ENCODE measurements at regions not wholly inside any gene's neighbourhood (a gene's known extent, or its start where the extent isn't known, plus 50 kb on each side); places are given as distances from the start of the nearest gene placed in this dataset.

DNA sequence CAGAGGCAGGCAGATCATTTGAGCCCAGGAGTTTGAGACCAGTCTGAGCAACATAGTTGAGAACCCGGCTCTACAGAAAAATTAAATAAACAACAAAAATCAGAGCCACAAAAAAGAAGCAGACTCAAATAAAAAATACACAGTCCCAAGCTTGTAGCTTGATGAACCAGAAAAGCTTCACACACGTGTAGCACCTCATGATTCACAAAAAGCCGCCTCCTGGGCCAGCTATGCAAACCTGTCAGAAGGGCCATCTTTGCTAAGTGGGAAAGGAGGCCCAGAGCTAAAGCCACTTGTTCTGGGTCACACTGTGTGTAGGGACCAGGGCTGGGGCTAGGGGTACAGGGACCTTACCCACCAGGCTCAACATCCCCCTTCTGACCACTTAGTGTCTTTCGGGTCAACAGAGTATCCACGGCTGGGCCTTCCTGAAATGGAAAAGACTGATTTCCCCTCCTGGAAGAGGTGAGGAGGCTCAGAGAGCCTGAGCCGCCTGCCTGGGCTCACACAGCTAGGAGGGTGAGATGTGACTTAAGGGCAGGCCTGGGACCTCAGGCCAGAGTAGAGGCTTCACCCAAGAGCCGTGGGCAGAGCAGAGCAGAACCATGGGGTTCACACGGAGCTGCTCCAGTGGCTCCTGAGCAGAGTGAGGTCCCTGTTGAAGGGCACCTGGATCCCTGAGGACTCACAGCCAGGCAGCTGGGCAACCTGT, 269.6 kb downstream of the PARN start:
- TF ChIP-seq, protein P1, sequence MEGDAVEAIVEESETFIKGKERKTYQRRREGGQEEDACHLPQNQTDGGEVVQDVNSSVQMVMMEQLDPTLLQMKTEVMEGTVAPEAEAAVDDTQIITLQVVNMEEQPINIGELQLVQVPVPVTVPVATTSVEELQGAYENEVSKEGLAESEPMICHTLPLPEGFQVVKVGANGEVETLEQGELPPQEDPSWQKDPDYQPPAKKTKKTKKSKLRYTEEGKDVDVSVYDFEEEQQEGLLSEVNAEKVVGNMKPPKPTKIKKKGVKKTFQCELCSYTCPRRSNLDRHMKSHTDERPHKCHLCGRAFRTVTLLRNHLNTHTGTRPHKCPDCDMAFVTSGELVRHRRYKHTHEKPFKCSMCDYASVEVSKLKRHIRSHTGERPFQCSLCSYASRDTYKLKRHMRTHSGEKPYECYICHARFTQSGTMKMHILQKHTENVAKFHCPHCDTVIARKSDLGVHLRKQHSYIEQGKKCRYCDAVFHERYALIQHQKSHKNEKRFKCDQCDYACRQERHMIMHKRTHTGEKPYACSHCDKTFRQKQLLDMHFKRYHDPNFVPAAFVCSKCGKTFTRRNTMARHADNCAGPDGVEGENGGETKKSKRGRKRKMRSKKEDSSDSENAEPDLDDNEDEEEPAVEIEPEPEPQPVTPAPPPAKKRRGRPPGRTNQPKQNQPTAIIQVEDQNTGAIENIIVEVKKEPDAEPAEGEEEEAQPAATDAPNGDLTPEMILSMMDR (IDR thresholded peaks at IDR 0.05 in 2 of 3, conservative IDR thresholded peaks at IDR 0.05 in 1 of 3; ENCODE audit: borderline replicate concordance in 1 of 3, insufficient read depth in 1 of 3, low read depth in 2 of 3, low read length in 2 of 3): no peak
- TF ChIP-seq REST (IDR thresholded peaks at IDR 0.05; ENCODE audit: low read depth) (no peak), POLR2A (IDR thresholded peaks at IDR 0.05; ENCODE audit: borderline replicate concordance, extremely low read depth, insufficient read depth, insufficient read length) (no peak), ELF1 (IDR thresholded peaks at IDR 0.05; ENCODE audit: borderline replicate concordance, low read depth) (no peak), EZH2 (IDR thresholded peaks at IDR 0.05) (no peak)
- TF ChIP-seq, protein P2, sequence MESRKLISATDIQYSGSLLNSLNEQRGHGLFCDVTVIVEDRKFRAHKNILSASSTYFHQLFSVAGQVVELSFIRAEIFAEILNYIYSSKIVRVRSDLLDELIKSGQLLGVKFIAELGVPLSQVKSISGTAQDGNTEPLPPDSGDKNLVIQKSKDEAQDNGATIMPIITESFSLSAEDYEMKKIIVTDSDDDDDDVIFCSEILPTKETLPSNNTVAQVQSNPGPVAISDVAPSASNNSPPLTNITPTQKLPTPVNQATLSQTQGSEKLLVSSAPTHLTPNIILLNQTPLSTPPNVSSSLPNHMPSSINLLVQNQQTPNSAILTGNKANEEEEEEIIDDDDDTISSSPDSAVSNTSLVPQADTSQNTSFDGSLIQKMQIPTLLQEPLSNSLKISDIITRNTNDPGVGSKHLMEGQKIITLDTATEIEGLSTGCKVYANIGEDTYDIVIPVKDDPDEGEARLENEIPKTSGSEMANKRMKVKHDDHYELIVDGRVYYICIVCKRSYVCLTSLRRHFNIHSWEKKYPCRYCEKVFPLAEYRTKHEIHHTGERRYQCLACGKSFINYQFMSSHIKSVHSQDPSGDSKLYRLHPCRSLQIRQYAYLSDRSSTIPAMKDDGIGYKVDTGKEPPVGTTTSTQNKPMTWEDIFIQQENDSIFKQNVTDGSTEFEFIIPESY (IDR thresholded peaks at IDR 0.05; ENCODE audit: extremely low read depth, insufficient replicate concordance, low read length): no peak
